ENCODE measurements at regions not wholly inside any gene's neighbourhood (a gene's known extent, or its start where the extent isn't known, plus 50 kb on each side); places are given as distances from the start of the nearest gene placed in this dataset.
"Not testable (repeated sequence)": the region's sequence is repeated elsewhere in the genome, so short reads cannot be mapped to it uniquely, and the experiment has no call there.

DNA sequence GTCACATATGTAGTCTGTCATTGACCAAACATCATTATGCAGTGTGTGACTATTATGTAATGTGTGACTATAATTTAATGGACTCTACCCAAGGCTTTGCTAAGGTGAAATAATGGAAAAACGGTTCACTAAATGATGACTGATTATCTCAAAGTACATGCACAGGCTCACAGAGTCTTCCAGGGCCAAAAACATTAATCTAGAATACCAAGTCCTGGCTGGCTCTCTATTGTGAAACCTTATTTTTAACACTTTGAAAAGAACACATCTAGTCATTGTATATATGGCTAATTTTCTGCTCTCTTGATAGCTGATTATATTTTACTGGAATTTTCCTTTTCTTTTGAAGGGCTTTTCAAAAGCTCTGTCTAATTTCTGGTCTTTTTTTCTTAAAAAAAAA is 102.9 kb upstream of the THUMPD2 start:
- no peak for FAIRE-seq
- TF ChIP-seq, protein P1, sequence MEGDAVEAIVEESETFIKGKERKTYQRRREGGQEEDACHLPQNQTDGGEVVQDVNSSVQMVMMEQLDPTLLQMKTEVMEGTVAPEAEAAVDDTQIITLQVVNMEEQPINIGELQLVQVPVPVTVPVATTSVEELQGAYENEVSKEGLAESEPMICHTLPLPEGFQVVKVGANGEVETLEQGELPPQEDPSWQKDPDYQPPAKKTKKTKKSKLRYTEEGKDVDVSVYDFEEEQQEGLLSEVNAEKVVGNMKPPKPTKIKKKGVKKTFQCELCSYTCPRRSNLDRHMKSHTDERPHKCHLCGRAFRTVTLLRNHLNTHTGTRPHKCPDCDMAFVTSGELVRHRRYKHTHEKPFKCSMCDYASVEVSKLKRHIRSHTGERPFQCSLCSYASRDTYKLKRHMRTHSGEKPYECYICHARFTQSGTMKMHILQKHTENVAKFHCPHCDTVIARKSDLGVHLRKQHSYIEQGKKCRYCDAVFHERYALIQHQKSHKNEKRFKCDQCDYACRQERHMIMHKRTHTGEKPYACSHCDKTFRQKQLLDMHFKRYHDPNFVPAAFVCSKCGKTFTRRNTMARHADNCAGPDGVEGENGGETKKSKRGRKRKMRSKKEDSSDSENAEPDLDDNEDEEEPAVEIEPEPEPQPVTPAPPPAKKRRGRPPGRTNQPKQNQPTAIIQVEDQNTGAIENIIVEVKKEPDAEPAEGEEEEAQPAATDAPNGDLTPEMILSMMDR (IDR thresholded peaks at IDR 0.05), result no peak
- no peaks in the 10 kb centered on the region for H3K4me1 ChIP-seq
- 38 to 62% methylated on average over 1 of the region's 1 CpG for WGBS, 2 donors
- no peak overlapping the region for H3K27ac ChIP-seq
- ATAC-seq, result no peak
- no peak for DNase-seq
- H3K9me3 ChIP-seq, result no peaks in the 10 kb centered on the region
- no peaks in the 10 kb centered on the region for H3K36me3 ChIP-seq
- intact Hi-C loops (cut with DNase I), result no loop called here
- H3K4me3 ChIP-seq, result no peak overlapping the region
- H3K27me3 ChIP-seq, result no peaks in the 10 kb centered on the region

DNA sequence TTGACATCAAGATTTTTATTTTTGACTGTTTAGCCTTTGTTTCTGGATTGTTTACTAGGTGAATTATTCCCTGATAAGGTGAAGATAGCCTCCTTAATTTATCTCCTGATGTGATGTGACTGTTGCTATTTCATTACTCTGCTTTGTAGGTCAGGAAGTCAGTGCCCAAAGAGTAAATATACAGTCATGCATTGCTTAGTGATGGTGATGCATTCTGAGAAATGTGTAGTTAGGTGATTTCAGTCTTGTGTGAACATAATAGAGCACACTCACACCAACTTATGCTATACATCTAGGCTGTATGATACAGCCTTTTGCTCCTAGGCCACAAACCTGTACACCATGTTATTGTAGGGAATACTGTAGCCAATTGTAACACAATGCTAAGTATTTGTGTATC is 102.4 kb upstream of the THUMPD2 start:
- H3K27me3 ChIP-seq, result no peaks in the 10 kb centered on the region
- DNase-seq, result no peak
- H3K4me3 ChIP-seq, result no peak overlapping the region
- no peaks in the 10 kb centered on the region for H3K9me3 ChIP-seq
- intact Hi-C loops (cut with DNase I), result no loop called here
- H3K4me1 ChIP-seq, result no peaks in the 10 kb centered on the region
- TF ChIP-seq, protein P1 (IDR thresholded peaks at IDR 0.05), result no peak
- H3K36me3 ChIP-seq, result no peaks in the 10 kb centered on the region
- no peak overlapping the region for H3K27ac ChIP-seq
- no peak for ATAC-seq
- no peak for FAIRE-seq

DNA sequence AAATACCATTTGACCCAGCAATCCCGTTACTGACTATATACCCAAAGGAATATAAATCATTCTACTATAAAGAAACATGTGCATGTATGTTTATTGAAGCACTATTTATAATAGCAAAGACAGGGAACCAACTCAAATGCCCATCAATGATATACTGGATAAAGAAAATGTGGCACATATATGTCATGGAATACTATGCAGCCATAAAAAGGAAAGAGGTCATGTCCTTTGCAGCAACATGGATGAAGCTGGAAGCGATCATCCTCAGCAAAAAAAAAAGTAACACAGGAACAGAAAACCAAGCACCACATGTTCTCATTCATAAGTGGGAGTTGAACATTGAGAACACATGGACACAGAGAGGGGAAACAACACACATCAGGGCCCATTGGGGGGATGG is 99.9 kb upstream of the THUMPD2 start:
- H3K9me3 ChIP-seq; intact Hi-C loops (cut with DNase I); H3K4me3 ChIP-seq; FAIRE-seq; H3K4me1 ChIP-seq; DNase-seq; ATAC-seq; H3K27me3 ChIP-seq; H3K36me3 ChIP-seq; H3K27ac ChIP-seq: not testable (repeated sequence)
- WGBS, 2 donors, result 76 to 94% methylated on average over 2 of the region's 2 CpGs

DNA sequence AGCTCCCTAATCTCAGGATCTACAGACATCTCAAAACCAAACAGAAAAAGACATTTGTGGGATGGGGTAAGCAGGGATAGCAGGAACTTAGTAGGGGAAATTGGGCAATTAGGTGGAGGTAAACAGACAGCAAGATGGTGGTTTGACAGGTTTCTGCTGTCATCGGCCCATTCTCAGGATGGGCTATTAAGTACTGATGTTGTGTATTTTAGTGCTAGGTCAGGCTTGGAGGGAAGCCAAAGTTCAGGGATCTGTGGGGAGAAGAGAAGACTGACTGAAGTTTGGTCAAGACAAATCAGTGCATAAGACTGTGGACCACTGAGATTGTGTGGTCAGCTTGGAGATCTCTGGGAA is 96.8 kb upstream of the THUMPD2 start:
- DNase-seq (no peak), FAIRE-seq (no peak), ATAC-seq (no peak)
- WGBS, 2 donors, result 65 to 67% methylated on average over 1 of the region's 1 CpG
- intact Hi-C loops (cut with DNase I), result no loop called here
- Histone ChIP-seq H3K9me3 (no peaks in the 10 kb centered on the region), H3K36me3 (no peaks in the 10 kb centered on the region), H3K27me3 (no peaks in the 10 kb centered on the region), H3K4me3 (no peak overlapping the region), H3K4me1 (no peaks in the 10 kb centered on the region), H3K27ac (no peak overlapping the region)
- TF ChIP-seq, protein P1 (IDR thresholded peaks at IDR 0.05), result no peak

DNA sequence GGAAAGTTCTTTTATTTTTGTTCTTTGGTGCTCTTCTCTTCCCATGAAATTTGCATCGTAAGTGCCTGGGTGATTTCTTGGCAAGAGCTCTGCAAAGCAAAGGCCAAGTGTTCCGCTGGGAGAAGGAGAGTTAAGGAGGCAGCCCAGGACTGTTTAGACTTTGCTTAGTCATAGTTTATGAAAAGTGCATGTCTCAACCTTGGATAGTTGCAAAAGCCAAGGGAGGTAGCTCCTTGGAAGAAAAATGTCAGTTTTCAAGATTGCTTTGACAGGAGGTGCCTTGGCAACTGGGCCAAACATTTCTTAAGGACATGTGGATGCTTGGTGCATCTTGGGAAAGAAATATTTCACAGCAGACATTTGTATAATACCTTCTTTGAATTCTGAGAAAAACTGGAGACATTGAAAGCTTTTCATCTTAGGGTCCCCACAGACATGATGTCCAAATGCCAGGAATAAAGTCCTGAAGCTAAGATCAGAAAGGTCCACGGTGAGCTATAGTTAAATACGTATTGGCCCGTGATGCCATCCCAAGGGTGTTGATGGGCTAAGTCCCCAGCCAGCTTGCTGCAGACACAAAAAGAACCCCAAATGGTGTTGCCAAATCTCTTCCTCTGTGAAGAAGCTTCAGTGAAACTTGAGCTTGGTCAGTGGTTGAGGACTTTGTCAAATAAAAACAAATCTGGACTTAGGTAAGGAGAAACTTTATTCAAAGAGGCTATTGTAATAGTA is 96.3 kb upstream of the THUMPD2 start:
- intact Hi-C loops (cut with DNase I), result no loop called here
- 72 to 79% methylated on average over 5 of the region's 5 CpGs for WGBS, 2 donors
- no peak overlapping the region for H3K4me3 ChIP-seq
- DNase-seq (no peak), ATAC-seq (peak in 2 of 4 donors; percentile 37 to 55), FAIRE-seq (peak; percentile 17)
- H3K9me3 ChIP-seq, result no peaks in the 10 kb centered on the region
- H3K4me1 ChIP-seq, result no peaks in the 10 kb centered on the region
- H3K36me3 ChIP-seq, result no peaks in the 10 kb centered on the region
- H3K27ac ChIP-seq, result no peak overlapping the region
- no peaks in the 10 kb centered on the region for H3K27me3 ChIP-seq
- TF ChIP-seq, protein P1 (IDR thresholded peaks at IDR 0.05), result no peak
